Activated T-cell treated with anti-CD3 and anti-CD28 coated beads, Interleukin-2, amount 50 U/mL, for 24 hours (primary cell): ENCODE measurements at regions not wholly inside any gene's neighbourhood (a gene's known extent, or its start where the extent isn't known, plus 50 kb on each side); places are given as distances from the start of the nearest gene placed in this dataset.

Experiments
- DNase-seq: peaks from one replicate; pipeline ENCODE4 v3.0.0-alpha.2; 2020
- H3K27ac Mint-ChIP-seq: 2 replicates; pipeline ENCODE4 v1.8.0; 2020; ENCODE audit warnings: mild to moderate bottlenecking, mixed read lengths
- H3K27me3 Mint-ChIP-seq: 2 replicates; pipeline ENCODE4 v1.8.0; 2020; ENCODE audit warnings: mixed read lengths
- H3K36me3 Mint-ChIP-seq: 2 replicates; pipeline ENCODE4 v1.8.0; 2020; ENCODE audit warnings: low read depth, mixed read lengths
- H3K4me1 Mint-ChIP-seq: 2 replicates; pipeline ENCODE4 v1.8.0; 2020; ENCODE audit warnings: low read depth, mixed read lengths
- H3K4me3 Mint-ChIP-seq: 2 replicates; pipeline ENCODE4 v1.8.0; 2020; ENCODE audit warnings: mild to moderate bottlenecking, moderate library complexity, mixed read lengths
- H3K9me3 Mint-ChIP-seq: 2 replicates; pipeline ENCODE4 v1.8.0; 2020; ENCODE audit warnings: mixed read lengths

DNA sequence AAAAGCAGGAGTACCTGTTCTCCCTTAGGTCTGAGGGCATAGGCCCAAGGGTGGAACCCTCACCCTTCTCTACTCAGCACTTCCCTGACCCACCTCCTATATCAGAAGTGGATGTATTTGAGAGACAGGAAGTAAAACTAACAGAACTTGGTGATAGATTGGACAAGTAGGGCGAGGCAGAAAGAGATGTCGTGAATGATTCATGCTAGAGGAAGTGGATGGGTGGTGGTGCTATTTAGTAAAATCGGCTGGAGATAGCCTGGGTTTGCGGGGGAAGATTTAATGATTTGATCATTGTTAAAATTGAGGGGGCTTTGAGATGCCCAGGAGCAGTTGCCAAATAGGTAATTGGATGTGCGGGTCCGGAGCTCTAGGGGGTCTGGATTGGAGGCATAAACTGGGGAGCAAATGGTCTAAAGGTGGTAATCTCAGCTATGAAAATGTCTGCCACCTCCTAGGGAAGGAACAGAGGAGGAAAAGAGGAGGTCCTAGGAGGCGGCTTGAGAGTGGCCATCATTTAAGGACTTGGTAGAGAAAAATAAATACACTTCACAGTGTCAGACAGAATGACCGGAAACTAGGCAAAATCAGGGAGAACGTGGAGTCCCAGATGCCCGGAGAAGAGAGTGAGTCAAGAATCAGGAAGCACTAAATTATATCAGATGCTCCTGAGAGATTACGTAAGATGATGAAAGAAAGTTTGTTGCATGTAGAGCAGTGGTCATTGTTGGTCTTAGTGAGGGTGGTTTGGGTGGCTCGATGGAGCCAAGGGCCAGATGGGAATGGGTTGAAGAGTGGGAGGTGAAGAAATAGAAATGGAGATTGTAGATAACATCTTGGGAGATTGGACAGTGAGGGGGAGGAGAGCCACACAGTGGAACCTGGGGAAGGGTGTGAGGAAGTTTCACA is 142.0 kb downstream of the CEP57L1 start:
- no peaks in the 10 kb centered on the region for H3K27me3 Mint-ChIP-seq
- no peak overlapping the region for H3K4me3 Mint-ChIP-seq
- DNase-seq = no peak
- peaks cover 15% of the 10 kb centered on the region for H3K4me1 Mint-ChIP-seq
- H3K36me3 Mint-ChIP-seq = no peaks in the 10 kb centered on the region
- H3K9me3 Mint-ChIP-seq = no peaks in the 10 kb centered on the region
- H3K27ac Mint-ChIP-seq = peak overlapping the region; percentile 12

DNA sequence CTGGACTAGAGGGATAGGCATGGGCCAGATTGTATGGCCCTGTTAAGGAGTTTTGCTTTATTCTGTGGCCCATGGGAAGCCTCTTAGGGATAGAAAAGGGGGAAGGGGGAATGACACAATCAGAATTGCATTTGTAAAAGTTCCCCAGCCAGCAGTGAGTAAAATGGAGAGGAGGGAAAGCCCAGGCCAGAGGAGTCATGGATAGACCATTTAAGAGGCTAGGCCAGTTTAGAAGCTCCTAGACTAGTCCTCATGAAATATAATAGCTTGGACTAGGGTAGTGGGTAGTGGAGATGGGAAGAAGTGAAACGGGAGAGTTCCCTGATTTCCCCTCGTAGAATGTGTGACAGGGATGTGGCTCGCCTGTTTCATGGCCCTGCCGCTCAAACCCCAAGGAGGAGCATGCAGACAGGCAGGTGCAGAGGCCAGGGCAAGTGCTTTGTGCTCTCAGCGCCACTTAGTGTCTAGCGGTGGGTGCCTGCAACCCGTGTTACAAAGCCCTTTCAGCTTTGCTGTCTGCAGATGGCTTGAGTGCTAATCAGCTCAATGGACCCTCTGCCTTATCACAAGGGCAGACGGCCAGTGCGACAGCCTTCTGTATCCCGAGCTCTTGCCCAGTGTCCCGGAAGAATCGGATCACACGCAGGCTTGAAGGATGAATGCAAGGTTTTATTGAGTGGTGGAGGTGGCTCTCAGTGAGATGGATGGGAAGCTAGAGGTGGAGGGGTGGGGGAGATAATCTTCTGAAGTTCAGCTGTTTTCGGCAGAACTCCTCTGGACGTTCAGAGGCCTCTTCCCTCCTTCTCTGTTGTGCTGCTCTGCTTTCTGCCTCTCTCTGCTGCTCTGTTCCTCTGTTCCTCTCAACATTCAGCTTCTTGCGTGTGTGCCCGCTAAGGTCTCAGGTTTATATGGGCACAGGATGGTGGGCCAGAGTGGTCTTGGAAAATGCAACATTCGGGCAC is 141.1 kb downstream of the CEP57L1 start:
- H3K4me3 Mint-ChIP-seq = no peak overlapping the region
- H3K4me1 Mint-ChIP-seq = peaks cover 15% of the 10 kb centered on the region
- no peaks in the 10 kb centered on the region for H3K36me3 Mint-ChIP-seq
- H3K27ac Mint-ChIP-seq = peak overlapping the region; percentile 12
- H3K27me3 Mint-ChIP-seq = no peaks in the 10 kb centered on the region
- DNase-seq = peak; percentile 35
- H3K9me3 Mint-ChIP-seq = no peaks in the 10 kb centered on the region

DNA sequence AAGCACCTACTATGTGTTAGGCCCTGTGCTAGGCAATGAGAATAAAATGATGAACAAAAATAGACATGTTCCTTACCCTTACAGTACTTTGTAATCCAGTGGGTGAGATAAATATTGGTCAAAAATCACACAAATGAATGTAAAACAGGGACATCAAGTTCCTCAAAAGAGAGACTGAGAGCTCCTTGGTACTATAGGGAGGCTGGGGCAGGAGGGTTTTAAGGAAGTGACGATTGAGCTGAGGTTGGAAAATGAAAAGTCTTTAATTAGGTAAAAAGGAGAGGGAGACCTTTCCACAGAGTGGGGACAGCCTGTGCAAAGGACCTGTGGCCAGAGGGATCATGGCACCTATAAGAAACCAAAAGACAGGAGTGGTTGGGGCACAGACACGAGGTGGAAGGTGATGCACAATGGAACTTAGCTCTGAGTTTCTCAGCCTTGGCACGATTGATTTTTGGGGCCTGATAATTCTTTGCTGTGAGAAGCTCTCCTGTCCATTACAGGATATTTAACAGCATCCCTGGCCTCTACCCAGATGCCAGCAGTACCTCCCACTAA is 140.3 kb downstream of the CEP57L1 start:
- H3K9me3 Mint-ChIP-seq = no peaks in the 10 kb centered on the region
- H3K36me3 Mint-ChIP-seq = no peaks in the 10 kb centered on the region
- no peak overlapping the region for H3K4me3 Mint-ChIP-seq
- no peaks in the 10 kb centered on the region for H3K27me3 Mint-ChIP-seq
- H3K4me1 Mint-ChIP-seq = peaks cover 15% of the 10 kb centered on the region
- H3K27ac Mint-ChIP-seq = no peak overlapping the region
- no peak for DNase-seq

DNA sequence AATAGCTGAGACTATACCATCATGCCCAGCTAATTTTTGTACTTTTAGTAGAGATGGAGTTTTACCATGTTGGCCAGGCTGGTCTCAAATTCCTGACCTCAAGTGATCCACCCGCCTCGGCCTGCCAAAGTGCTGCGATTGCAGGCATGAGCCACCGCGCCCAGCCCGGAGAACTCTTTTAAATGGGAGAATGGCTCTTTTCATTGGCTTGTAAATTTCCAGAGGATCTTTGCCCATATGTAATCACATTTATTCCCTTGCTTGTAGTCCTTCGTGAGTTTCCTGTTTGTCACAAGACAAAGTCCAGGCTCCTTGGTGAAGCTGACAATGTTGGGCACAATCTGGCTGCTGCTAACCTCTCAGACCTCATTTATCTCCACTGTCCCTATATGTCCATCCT is 135.1 kb downstream of the CEP57L1 start:
- no peak for DNase-seq
- Mint-ChIP-seq H3K36me3 (no peaks in the 10 kb centered on the region), H3K9me3 (no peaks in the 10 kb centered on the region), H3K27me3 (no peaks in the 10 kb centered on the region), H3K4me1 (no peaks in the 10 kb centered on the region), H3K27ac (no peak overlapping the region), H3K4me3 (no peak overlapping the region)

DNA sequence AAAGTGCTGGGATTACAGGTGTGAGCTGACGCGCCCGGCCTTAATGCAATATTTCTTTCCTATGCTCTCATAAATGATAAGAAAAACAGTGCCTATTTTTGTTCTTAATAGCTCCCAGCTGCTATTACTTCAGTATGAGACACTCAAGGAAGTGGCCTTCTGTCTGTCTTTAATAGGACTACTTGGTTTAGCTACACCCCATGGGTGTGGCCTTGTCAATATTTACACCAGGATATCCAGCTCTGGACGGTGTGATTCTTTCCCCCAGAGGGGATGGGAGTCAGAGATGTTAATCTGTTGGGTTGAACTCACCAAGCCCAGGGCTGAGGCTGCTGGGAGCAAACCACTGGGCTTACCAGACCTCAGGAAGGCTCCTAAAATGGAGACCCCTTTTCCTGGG is 134.2 kb downstream of the CEP57L1 start:
- DNase-seq = no peak
- Mint-ChIP-seq H3K4me1 (peaks cover 2% of the 10 kb centered on the region), H3K27ac (no peak overlapping the region), H3K4me3 (no peak overlapping the region), H3K9me3 (no peaks in the 10 kb centered on the region), H3K27me3 (no peaks in the 10 kb centered on the region), H3K36me3 (no peaks in the 10 kb centered on the region)

DNA sequence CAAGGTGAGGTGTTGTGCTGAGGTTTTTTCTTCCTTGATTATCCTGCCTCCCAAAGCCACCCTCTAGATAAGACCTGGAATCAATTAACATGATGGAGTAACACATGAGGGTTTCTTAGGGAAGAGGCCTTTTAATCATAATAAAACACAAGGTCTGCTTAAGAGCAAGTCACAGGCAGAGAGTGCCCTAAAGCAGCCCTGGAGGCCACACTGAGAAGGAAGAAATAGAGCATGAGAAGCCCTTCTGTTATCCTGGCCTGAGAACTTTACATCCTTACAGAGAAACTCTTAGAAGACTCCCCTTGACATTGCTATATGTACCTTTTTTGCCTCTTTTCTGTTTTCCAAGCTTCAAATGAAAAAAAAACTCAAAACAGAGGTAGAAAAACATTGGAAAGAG is 132.3 kb downstream of the CEP57L1 start:
- DNase-seq = no peak

DNA sequence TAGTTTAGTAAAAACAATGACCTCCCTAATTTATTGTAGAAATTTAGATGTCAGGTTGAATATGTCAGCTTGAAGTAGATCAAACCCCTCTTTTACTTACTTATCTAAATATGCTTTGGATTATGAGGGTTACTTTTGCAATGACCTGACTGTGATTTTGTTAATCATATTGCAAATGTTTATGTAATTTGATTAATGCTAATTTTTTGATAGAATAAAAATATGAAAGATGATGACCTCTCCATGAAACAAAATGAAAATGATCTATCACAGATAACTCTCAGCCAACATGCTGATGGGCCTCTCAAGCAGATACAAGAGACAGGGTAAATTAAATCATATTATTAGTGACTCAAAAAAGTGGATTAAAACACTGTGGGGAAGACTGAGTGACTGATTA is 131.0 kb downstream of the CEP57L1 start:
- no peak overlapping the region for H3K4me3 Mint-ChIP-seq
- H3K9me3 Mint-ChIP-seq = no peaks in the 10 kb centered on the region
- no peaks in the 10 kb centered on the region for H3K36me3 Mint-ChIP-seq
- no peak overlapping the region for H3K27ac Mint-ChIP-seq
- peaks cover 8% of the 10 kb centered on the region for H3K4me1 Mint-ChIP-seq
- no peaks in the 10 kb centered on the region for H3K27me3 Mint-ChIP-seq
- no peak for DNase-seq

More for the DNA sequence above, 132.3 kb downstream of the CEP57L1 start:
- H3K36me3 Mint-ChIP-seq = no peaks in the 10 kb centered on the region
- H3K4me1 Mint-ChIP-seq = peaks cover 5% of the 10 kb centered on the region
- no peak overlapping the region for H3K4me3 Mint-ChIP-seq
- H3K9me3 Mint-ChIP-seq = no peaks in the 10 kb centered on the region
- no peak overlapping the region for H3K27ac Mint-ChIP-seq
- H3K27me3 Mint-ChIP-seq = no peaks in the 10 kb centered on the region

DNA sequence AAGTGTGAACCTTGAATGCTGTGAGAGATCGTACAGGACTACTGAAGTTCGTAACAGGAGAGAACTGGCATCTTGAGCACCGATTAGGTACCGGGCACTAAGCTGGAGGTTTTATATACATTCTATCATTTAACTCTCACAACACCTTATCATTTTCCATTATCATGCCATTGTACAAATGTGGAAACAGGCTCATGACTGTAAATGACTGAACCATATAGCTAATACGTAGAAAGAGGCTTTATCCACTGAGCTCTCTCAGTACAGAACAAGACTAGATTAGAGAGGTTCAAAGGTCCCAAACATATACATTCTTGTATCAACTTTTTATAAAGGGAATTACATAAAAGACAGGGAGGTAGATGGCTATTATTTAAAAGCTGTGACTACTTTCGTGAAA is 130.6 kb downstream of the CEP57L1 start:
- DNase-seq = no peak
- H3K27ac Mint-ChIP-seq = no peak overlapping the region
- H3K4me1 Mint-ChIP-seq = peaks cover 10% of the 10 kb centered on the region
- no peaks in the 10 kb centered on the region for H3K36me3 Mint-ChIP-seq
- H3K27me3 Mint-ChIP-seq = no peaks in the 10 kb centered on the region
- H3K9me3 Mint-ChIP-seq = no peaks in the 10 kb centered on the region
- no peak overlapping the region for H3K4me3 Mint-ChIP-seq

DNA sequence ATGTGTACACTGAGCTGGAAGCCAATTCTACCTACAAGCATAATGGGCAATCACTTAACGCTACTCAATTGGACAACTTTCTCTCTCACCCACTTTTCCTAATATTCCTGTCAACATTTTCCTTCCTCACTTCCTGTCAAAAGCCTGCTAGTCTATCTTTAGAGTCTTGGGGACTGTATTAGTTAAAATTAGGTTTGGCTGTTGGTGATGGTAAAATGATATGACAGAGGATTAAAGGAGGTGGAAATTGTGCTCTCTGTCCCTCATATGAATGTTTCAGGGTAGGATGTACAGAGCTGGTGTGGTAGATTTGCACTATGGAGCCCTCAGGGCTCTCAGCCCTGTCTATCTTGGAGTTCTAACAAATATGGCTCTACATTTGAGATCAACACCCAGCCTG is 129.7 kb downstream of the CEP57L1 start:
- no peaks in the 10 kb centered on the region for H3K36me3 Mint-ChIP-seq
- no peak overlapping the region for H3K27ac Mint-ChIP-seq
- no peak overlapping the region for H3K4me3 Mint-ChIP-seq
- peaks cover 16% of the 10 kb centered on the region for H3K4me1 Mint-ChIP-seq
- no peak for DNase-seq
- no peaks in the 10 kb centered on the region for H3K9me3 Mint-ChIP-seq
- H3K27me3 Mint-ChIP-seq = no peaks in the 10 kb centered on the region

DNA sequence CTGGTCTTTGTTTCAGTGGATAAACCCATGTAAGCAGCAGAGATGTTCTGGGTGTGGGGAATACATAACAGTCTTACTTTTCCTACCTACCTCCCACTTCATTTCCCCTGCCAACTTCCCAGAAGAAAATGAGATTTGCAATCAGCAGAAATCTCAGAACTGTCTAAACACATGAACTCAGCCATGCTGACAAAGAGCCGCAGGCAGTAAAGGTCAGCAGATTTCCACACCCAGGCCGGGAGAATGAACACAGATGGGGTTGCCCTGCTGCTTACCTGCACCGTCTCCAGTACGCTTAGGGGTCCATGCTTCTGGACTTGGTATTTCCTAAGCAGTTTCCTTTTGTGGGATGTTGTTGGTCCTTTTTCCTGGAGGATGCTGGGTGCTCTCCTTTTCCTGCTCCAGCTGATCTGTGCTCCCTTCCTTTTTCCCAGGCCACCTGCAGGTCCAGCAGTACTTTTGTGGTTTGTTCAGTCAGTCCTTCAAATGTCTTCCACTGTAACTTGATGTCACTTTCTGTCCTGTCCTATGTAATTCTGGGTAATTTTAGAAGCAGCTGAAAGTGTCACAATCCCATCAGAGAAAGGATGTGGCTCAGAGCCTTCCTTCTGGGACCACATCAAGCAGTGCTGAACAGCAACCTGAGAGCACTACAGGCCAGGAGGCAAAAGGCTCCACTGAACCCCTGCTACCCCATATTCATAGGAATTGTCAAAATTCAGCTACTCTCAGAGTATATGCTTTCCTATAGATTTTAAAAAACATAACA is 129.0 kb downstream of the CEP57L1 start:
- Mint-ChIP-seq H3K4me1 (peaks cover 16% of the 10 kb centered on the region), H3K4me3 (no peak overlapping the region), H3K9me3 (no peaks in the 10 kb centered on the region), H3K36me3 (no peaks in the 10 kb centered on the region), H3K27ac (no peak overlapping the region), H3K27me3 (no peaks in the 10 kb centered on the region)
- no peak for DNase-seq

DNA sequence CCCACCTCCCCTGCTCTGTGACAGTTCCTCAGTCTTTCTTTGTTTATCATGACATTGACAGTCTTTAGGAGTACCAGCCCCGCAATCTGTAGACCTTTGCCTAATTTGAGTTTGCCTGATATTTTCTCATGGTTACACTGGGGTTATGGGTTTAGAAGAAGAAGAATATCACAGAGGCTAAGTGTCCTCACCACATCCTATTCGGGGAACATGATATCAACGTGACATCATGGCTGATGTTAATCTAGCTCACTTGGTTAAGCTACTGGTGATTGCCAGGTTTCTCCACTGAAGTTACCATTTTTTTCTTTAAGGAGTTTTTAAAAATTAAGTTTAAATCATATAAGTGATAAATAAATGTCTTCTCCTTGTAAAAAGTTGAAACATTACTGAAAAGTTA is 127.5 kb downstream of the CEP57L1 start:
- no peak overlapping the region for H3K27ac Mint-ChIP-seq
- H3K36me3 Mint-ChIP-seq = no peaks in the 10 kb centered on the region
- peaks cover 16% of the 10 kb centered on the region for H3K4me1 Mint-ChIP-seq
- H3K9me3 Mint-ChIP-seq = no peaks in the 10 kb centered on the region
- no peaks in the 10 kb centered on the region for H3K27me3 Mint-ChIP-seq
- H3K4me3 Mint-ChIP-seq = no peak overlapping the region
- no peak for DNase-seq

DNA sequence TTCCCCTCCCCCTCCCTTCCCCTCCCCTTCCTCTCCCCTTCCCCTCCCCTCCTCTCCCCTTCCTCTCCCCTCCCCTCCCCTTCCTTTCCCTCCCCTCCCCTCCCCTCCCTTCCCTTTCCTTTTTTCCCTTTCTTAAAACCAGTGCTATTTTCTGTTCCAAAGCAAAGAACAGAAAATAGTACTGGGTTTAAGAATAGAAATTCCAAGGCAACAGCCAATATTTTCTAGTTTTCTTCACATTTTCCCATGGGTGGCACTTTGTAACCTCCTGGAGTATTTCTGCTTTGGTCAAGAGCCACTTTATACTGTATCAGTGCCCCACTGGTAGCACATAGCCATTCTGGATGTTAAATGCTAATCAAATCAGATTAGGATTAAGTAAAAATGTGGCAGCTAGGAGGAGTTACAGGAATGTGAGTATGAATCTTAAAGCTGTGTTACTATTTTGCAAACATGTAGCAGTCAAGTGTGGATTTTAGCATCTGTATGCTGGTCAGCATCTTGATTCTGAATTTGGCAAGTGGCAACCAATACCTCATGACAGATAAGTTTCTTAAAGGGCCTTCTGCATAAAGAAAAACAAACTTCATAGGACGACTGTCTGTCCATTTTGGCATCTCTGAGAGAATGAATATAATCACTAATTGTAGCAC is 126.4 kb downstream of the CEP57L1 start:
- no peaks in the 10 kb centered on the region for H3K9me3 Mint-ChIP-seq
- H3K36me3 Mint-ChIP-seq = no peaks in the 10 kb centered on the region
- H3K27me3 Mint-ChIP-seq = peaks cover 7% of the 10 kb centered on the region
- no peak overlapping the region for H3K4me3 Mint-ChIP-seq
- H3K27ac Mint-ChIP-seq = no peak overlapping the region
- peaks cover 16% of the 10 kb centered on the region for H3K4me1 Mint-ChIP-seq
- DNase-seq = no peak
